Neural progenitor cell (in vitro differentiated cells): ENCODE measurements at regions not wholly inside any gene's neighbourhood (a gene's known extent, or its start where the extent isn't known, plus 50 kb on each side); places are given as distances from the start of the nearest gene placed in this dataset.
A peak's percentile ranks its signal among the peaks of the same experiment; 100 is the strongest.

Experiments used
- DNase-seq: peaks from one replicate; pipeline ENCODE4 v3.0.0-alpha.2; 2016; ENCODE audit warnings: low spot score
- H2AFZ ChIP-seq: fragments of 200-600 bp; sonication (generic); replicated peaks from 2 replicates; pipeline ENCODE4 v1.6.1; 2016; ENCODE audit warnings: antibody characterized with exemption
- H3F3A ChIP-seq: fragments of 200-600 bp; sonication (generic); 2 replicates; pipeline ENCODE4 v1.6.1; 2016; ENCODE audit warnings: antibody characterized with exemption, low read depth
- H3K27ac ChIP-seq: fragments of 200-600 bp; sonication (generic); 2 replicates; pipeline ENCODE4 v1.5.1; 2016; ENCODE audit warnings: mild to moderate bottlenecking
- H3K27me3 ChIP-seq: fragments of 200-600 bp; sonication (generic); 2 replicates; pipeline ENCODE4 v1.6.1; 2016; ENCODE audit warnings: mild to moderate bottlenecking, moderate library complexity
- H3K36me3 ChIP-seq: fragments of 200-600 bp; sonication (generic); 2 replicates; pipeline ENCODE4 v1.5.1; 2016
- H3K4me1 ChIP-seq: fragments of 200-600 bp; sonication (generic); 2 replicates; pipeline ENCODE4 v1.6.1; 2016; ENCODE audit warnings: mixed run types
- H3K4me2 ChIP-seq: fragments of 200-600 bp; sonication (generic); 2 replicates; pipeline ENCODE4 v1.6.1; 2016
- H3K4me3 ChIP-seq: fragments of 200-600 bp; sonication (generic); 2 replicates; pipeline ENCODE4 v1.5.1; 2016
- H3K79me2 ChIP-seq: fragments of 200-600 bp; sonication (generic); 2 replicates; pipeline ENCODE4 v1.6.1; 2016; ENCODE audit warnings: low read depth
- H3K9ac ChIP-seq: fragments of 200-600 bp; sonication (generic); 2 replicates; pipeline ENCODE4 v1.6.1; 2016
- H3K9me3 ChIP-seq: fragments of 200-600 bp; sonication (generic); 2 replicates; pipeline ENCODE4 v1.5.1; 2016; ENCODE audit warnings: low read depth
- H4K20me1 ChIP-seq: fragments of 200-600 bp; sonication (generic); 2 replicates; pipeline ENCODE4 v1.6.1; 2016; ENCODE audit warnings: low read depth
- H3K27ac Mint-ChIP-seq: 3 replicates; pipeline ENCODE4 v1.8.0; 2021; ENCODE audit warnings: mixed read lengths
- H3K27me3 Mint-ChIP-seq: 2 replicates; pipeline ENCODE4 v1.8.0; 2022; ENCODE audit warnings: low read depth, mild to moderate bottlenecking, inconsistent platforms, moderate library complexity, mixed read lengths; ENCODE audit not compliant: insufficient read depth
- H3K36me3 Mint-ChIP-seq: 3 replicates; pipeline ENCODE4 v1.8.0; 2021; ENCODE audit warnings: mixed read lengths
- H3K4me1 Mint-ChIP-seq: 3 replicates; pipeline ENCODE4 v1.8.0; 2021; ENCODE audit warnings: mixed read lengths
- H3K4me3 Mint-ChIP-seq: 3 replicates; pipeline ENCODE4 v1.8.0; 2021; ENCODE audit warnings: mild to moderate bottlenecking, moderate library complexity, mixed read lengths
- H3K9me3 Mint-ChIP-seq: 3 replicates; pipeline ENCODE4 v1.8.0; 2020; ENCODE audit warnings: mixed read lengths
- CTCF ChIP-seq: fragments of 200-600 bp; sonication (generic); IDR thresholded peaks from 2 replicates; pipeline ENCODE4 v1.5.1; 2017; ENCODE audit warnings: antibody characterized with exemption, mild to moderate bottlenecking
- EZH2 ChIP-seq: fragments of 200-600 bp; sonication (generic); IDR thresholded peaks from 2 replicates; pipeline ENCODE4 v1.6.1; 2017; ENCODE audit warnings: antibody characterized with exemption, mild to moderate bottlenecking, moderate library complexity
- EZH2phosphoT487 ChIP-seq: fragments of 200-600 bp; sonication (generic); IDR thresholded peaks from 2 replicates; pipeline ENCODE4 v1.6.1; 2017; ENCODE audit warnings: antibody characterized with exemption

- peak overlapping the region; percentile 26 for H2AFZ ChIP-seq
- TF ChIP-seq EZH2phosphoT487 (no peak), CTCF (no peak), EZH2 (no peak)
- no peaks in the 10 kb centered on the region for H4K20me1 ChIP-seq
- Mint-ChIP-seq H3K9me3 (no peaks in the 10 kb centered on the region), H3K4me1 (no peaks in the 10 kb centered on the region), H3K36me3 (no peaks in the 10 kb centered on the region), H3K27ac (no peak overlapping the region), H3K4me3 (no peak overlapping the region), H3K27me3 (no peaks in the 10 kb centered on the region)
- H3K4me3 ChIP-seq, result no peak overlapping the region
- H3K4me1 ChIP-seq, result no peaks in the 10 kb centered on the region
- no peak overlapping the region for H3K4me2 ChIP-seq
- H3K27ac ChIP-seq, result no peak overlapping the region
- no peaks in the 10 kb centered on the region for H3K36me3 ChIP-seq
- H3K27me3 ChIP-seq, result no peaks in the 10 kb centered on the region
- no peak overlapping the region for H3K9ac ChIP-seq
- no peaks in the 10 kb centered on the region for H3K79me2 ChIP-seq
- H3K9me3 ChIP-seq, result no peaks in the 10 kb centered on the region
- no peak for DNase-seq
- no peaks in the 10 kb centered on the region for H3F3A ChIP-seq
Measured at GRCh38 chr20:59095140-59095539, 52.6 kb upstream of the PRELID3B start.

- Mint-ChIP-seq H3K27ac (no peak overlapping the region), H3K4me1 (no peaks in the 10 kb centered on the region), H3K4me3 (no peak overlapping the region), H3K36me3 (no peaks in the 10 kb centered on the region), H3K9me3 (no peaks in the 10 kb centered on the region), H3K27me3 (no peaks in the 10 kb centered on the region)
- no peaks in the 10 kb centered on the region for H3K9me3 ChIP-seq
- TF ChIP-seq EZH2, result no peak
- no peak for TF ChIP-seq EZH2phosphoT487
- TF ChIP-seq CTCF, result no peak
- no peak overlapping the region for H3K4me3 ChIP-seq
- DNase-seq, result peak; percentile 20
- no peaks in the 10 kb centered on the region for H3K27me3 ChIP-seq
- H3K4me1 ChIP-seq, result no peaks in the 10 kb centered on the region
- H3F3A ChIP-seq, result no peaks in the 10 kb centered on the region
- no peaks in the 10 kb centered on the region for H4K20me1 ChIP-seq
- H3K9ac ChIP-seq, result no peak overlapping the region
- H3K4me2 ChIP-seq, result no peak overlapping the region
- H2AFZ ChIP-seq, result peak overlapping the region; percentile 47
- no peaks in the 10 kb centered on the region for H3K79me2 ChIP-seq
- H3K27ac ChIP-seq, result no peak overlapping the region
- H3K36me3 ChIP-seq, result no peaks in the 10 kb centered on the region
Measured at GRCh38 chr20:59094576-59094975, 52.0 kb upstream of the PRELID3B start.
